Suprapubic skin (tissue), 4 donors: ENCODE measurements at regions not wholly inside any gene's neighbourhood (a gene's known extent, or its start where the extent isn't known, plus 50 kb on each side); places are given as distances from the start of the nearest gene placed in this dataset.

Experiments used
- EP300 ChIP-seq: sonication (generic); formaldehyde crosslinking; IDR thresholded peaks from one replicate; pipeline ENCODE4 v1.6.1; 2017; ENCODE audit warnings: antibody characterized with exemption
- POLR2AphosphoS5 ChIP-seq, 3 donors: sonication (generic); formaldehyde crosslinking; IDR thresholded peaks; one replicate each; pipeline ENCODE4 v1.6.1; 2017; ENCODE audit warnings: antibody characterized with exemption in 3 of 3
- TF ChIP-seq, protein P1 (sequence below), 2 donors: fragments of 200-600 bp in 1 of 2; fragments of 450-650 bp in 1 of 2; sonication (generic) in 1 of 2; IDR thresholded peaks; one replicate each; pipeline ENCODE4 v1.5.1; 2016 to 2019; ENCODE audit warnings: antibody characterized with exemption in 2 of 2, mild to moderate bottlenecking in 1 of 2, moderate library complexity in 1 of 2

DNA sequence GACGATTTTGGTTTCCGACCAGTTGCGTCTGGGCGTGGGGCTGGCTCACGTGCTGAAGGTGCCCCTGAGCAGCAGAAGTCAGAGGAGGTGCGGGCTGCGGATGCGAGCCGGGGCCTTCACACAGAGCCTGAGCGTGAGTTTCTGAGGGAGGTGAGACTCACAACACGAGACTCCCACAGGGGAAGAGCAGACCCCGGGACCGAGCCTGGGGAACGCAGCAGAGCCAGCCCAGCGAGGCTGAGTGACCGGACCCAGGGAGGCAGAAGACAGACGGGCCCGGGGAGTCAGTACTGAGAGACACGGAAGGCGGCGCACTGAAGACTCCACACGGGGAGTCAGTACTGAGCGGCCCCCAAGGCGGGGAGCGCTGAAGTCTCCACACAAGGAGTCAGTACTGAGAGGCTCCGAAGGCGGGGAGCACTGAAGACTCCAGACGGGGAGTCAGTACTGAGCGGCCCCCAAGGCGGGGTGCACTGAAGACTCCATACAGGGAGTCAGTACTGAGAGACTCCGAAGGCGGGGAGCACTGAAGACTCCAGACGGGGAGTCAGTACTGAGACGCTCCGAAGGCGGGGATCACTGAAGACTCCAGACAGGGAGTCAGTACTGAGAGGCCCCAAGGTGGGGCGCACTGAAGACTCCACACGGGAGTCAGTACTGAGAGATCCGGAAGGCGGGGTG lies 77.8 kb downstream of the DLL1 start:
- TF ChIP-seq POLR2AphosphoS5 (IDR thresholded peaks at IDR 0.05) = no peak
- TF ChIP-seq, protein P1, sequence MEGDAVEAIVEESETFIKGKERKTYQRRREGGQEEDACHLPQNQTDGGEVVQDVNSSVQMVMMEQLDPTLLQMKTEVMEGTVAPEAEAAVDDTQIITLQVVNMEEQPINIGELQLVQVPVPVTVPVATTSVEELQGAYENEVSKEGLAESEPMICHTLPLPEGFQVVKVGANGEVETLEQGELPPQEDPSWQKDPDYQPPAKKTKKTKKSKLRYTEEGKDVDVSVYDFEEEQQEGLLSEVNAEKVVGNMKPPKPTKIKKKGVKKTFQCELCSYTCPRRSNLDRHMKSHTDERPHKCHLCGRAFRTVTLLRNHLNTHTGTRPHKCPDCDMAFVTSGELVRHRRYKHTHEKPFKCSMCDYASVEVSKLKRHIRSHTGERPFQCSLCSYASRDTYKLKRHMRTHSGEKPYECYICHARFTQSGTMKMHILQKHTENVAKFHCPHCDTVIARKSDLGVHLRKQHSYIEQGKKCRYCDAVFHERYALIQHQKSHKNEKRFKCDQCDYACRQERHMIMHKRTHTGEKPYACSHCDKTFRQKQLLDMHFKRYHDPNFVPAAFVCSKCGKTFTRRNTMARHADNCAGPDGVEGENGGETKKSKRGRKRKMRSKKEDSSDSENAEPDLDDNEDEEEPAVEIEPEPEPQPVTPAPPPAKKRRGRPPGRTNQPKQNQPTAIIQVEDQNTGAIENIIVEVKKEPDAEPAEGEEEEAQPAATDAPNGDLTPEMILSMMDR (IDR thresholded peaks at IDR 0.05) = no peak
- no peak for TF ChIP-seq EP300
